ENCODE measurements at regions not wholly inside any gene's neighbourhood (a gene's known extent, or its start where the extent isn't known, plus 50 kb on each side); places are given as distances from the start of the nearest gene placed in this dataset.
"Not testable (repeated sequence)": the region's sequence is repeated elsewhere in the genome, so short reads cannot be mapped to it uniquely, and the experiment has no call there.

- DNase-seq (ENCODE audit: low spot score): not testable (repeated sequence)
These were observed 676.4 kb upstream of the ZNF337 start for GRCh38 chr20:26373066-26373465.

GRCh38 chr20:26354511-26354910 lies 657.9 kb upstream of the ZNF337 start:
- no peak for DNase-seq (ENCODE audit: low spot score)

- no peak for DNase-seq (ENCODE audit: low spot score)
These were observed 650.7 kb upstream of the ZNF337 start for GRCh38 chr20:26347396-26347795.

- not testable (repeated sequence) for DNase-seq (ENCODE audit: low spot score)
These were observed 643.9 kb upstream of the ZNF337 start for GRCh38 chr20:26340460-26341065.

GRCh38 chr20:26324177-26324576 lies 627.5 kb upstream of the ZNF337 start:
- DNase-seq (ENCODE audit: low spot score): no peak

- no peak for DNase-seq (ENCODE audit: low spot score)
These were observed 618.4 kb upstream of the ZNF337 start for GRCh38 chr20:26315054-26315453.

- DNase-seq (ENCODE audit: low spot score): not testable (repeated sequence)
These were observed 613.1 kb upstream of the ZNF337 start for GRCh38 chr20:26309720-26310119.

GRCh38 chr20:26308961-26309360 lies 612.3 kb upstream of the ZNF337 start:
- DNase-seq (ENCODE audit: low spot score): no peak

GRCh38 chr20:26295006-26295405 lies 598.4 kb upstream of the ZNF337 start:
- no peak for DNase-seq (ENCODE audit: low spot score)

GRCh38 chr20:26288379-26289061 lies 591.9 kb upstream of the ZNF337 start:
- not testable (repeated sequence) for DNase-seq (ENCODE audit: low spot score)

GRCh38 chr20:26279238-26279637 lies 582.6 kb upstream of the ZNF337 start:
- DNase-seq (ENCODE audit: low spot score): no peak

GRCh38 chr20:26277339-26277738 lies 580.7 kb upstream of the ZNF337 start:
- no peak for DNase-seq (ENCODE audit: low spot score)

GRCh38 chr20:26276554-26277210 lies 580.0 kb upstream of the ZNF337 start:
- DNase-seq (ENCODE audit: low spot score): no peak

GRCh38 chr20:26268762-26269161 lies 572.1 kb upstream of the ZNF337 start:
- DNase-seq (ENCODE audit: low spot score): not testable (repeated sequence)

GRCh38 chr20:26260925-26261324 lies 564.3 kb upstream of the ZNF337 start:
- DNase-seq (ENCODE audit: low spot score): not testable (repeated sequence)

- not testable (repeated sequence) for DNase-seq (ENCODE audit: low spot score)
These were observed 555.8 kb upstream of the ZNF337 start for GRCh38 chr20:26252311-26252975.

- DNase-seq (ENCODE audit: low spot score): not testable (repeated sequence)
These were observed 554.7 kb upstream of the ZNF337 start for GRCh38 chr20:26251376-26251775.

- DNase-seq (ENCODE audit: low spot score): not testable (repeated sequence)
These were observed 553.8 kb upstream of the ZNF337 start for GRCh38 chr20:26250249-26251114.

- DNase-seq (ENCODE audit: low spot score): no peak
These were observed 547.1 kb upstream of the ZNF337 start for GRCh38 chr20:26243731-26244130.

GRCh38 chr20:26220609-26221008 lies 524.0 kb upstream of the ZNF337 start:
- not testable (repeated sequence) for DNase-seq (ENCODE audit: low spot score)

- DNase-seq (ENCODE audit: low spot score): not testable (repeated sequence)
These were observed 522.9 kb upstream of the ZNF337 start for GRCh38 chr20:26219546-26219945.

- no peak for DNase-seq (ENCODE audit: low spot score)
These were observed 521.6 kb upstream of the ZNF337 start for GRCh38 chr20:26218301-26218700.
